Activated T-cell treated with anti-CD3 and anti-CD28 coated beads for 24 hours (primary cell): ENCODE measurements at regions not wholly inside any gene's neighbourhood (a gene's known extent, or its start where the extent isn't known, plus 50 kb on each side); places are given as distances from the start of the nearest gene placed in this dataset.

Experiments
- DNase-seq: peaks from one replicate; pipeline ENCODE4 v3.0.0-alpha.2; 2020; ENCODE audit warnings: low read depth

DNA sequence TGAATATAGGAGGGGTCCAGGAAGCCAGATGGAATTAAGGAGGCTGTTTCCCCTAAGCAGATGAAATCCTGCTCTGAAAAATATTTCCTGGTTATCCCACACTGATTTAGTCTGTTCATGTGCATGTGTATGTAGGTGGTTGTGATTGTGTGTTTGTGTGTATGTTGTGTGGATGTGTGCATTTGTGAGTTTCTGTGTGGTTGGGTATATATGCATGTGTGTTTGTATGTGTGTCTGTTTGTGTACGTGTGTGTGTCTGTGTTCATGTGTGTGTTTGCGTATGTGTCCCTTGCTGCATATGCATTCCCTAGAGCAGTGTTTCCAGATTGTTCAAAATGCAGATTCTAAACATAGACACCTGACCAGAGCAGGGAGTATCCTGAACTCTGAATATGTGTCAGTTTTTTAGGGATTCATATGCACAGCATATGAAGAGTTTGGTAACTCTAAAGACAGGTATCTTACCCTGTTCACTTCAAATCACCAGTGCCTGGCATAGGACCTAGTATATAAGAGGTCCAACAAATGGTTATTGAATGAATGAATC is 239.8 kb downstream of the MAFB start:
- no peak for DNase-seq

DNA sequence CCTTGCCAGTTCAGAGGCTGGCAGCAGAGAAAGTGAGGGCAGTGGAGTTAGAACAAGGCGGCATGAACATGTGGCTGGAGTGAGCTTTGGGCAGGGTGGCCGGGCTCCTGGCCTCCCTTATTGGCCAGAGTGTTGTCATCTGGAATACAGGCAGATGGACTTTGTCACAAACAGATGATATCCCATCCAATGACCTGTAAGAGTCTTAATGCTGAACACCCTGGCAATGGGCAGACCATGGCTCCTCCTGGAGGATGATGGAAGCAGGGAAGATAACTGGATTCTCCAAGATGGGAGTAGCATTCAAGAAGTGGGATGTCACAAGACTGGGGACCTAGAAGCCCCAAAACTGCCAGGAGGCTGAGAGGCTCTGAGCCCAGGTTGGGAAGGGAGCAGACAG is 242.1 kb downstream of the MAFB start:
- DNase-seq = no peak

DNA sequence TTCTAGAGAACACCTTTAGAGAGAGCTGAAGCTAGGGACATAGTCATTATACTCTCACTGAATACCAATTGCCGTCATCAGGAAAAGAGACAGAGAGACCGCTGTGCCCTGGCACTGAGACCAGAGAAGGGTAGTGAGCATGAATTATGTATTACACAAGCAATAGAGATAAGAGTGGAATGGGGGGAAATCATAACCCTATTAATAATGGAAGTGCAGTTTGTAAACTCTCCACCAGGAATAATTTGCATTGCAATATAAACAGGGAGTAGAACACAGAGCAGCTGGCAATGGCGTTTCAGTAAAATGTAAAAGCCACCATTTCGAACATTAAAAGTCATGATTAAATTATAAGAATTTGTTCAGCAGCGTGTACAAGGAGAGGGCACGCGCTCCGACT is 244.5 kb downstream of the MAFB start:
- DNase-seq = no peak

DNA sequence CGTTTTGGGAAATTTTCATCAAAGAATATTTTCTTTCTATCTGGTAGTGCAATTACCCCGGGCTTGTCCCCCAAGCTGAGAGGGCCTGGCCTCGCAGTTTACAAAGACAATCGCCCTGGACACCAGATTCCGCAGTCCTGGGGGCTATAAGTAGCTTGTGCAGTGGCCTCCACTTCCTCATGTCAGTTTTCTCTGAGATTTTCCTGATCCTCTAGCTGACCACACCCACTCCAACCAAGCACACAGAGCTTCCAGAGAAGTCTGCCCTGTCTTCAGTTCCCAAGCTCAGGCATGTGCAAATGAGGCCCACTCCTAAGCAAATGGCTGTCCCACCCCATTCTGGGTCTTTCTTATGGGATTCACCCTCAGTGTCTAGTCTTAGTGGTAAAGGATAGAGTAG is 245.3 kb downstream of the MAFB start:
- DNase-seq = no peak

DNA sequence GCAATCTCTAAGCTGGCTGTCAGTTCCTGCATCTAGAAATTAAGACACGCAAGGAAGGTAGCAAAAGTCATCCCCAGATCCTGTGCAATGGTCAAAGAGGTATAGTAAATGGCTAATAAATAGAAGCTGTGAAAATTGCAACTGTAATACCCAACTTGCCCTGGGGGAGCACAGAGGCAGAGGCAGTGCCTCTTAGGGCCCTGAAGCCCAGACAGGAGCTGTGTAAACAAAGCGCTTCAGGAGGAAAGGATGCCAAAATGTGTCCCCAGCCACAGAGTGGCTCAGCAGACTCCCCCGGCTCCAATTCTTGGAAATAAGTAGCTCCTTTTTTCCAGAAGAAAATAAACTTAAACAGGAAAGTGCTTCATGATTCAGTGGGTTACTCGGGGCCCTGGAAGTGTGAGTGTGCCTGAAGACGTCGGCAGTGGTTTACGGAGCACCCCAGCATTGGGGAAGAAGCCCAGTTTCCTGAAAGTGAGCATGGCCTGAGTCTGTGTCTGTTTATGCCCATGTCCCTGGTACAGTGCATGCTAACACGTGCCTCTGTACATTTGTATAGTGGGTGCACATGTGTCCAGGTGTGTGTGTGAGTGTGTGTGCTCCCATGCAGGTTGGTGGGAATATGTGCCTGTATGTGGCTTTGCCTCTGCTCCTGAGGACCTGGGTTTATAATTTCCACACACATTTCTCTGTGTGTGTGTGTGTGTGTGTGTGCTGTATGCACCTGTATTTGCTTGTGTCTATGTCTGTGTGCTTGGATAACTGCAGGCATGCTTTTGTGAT is 246.7 kb downstream of the MAFB start:
- no peak for DNase-seq

DNA sequence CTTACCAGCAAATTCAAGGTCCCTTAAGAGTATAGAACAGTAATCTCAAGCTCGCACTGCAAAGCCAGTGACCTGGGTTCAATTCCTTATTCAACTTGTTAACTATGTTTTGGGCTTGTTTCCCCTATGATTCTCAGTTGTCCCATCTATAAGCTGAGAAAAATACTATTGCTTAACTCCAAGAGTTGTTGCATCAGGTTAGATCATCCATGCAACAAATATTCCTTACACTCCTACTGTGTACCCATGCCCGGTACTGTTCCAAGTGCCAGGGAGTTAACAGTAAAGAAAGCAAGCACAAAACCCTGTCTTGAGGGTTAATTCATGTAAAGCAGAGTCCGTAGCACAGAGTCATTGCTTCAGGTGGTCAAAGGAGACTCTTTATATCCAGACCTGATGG is 247.3 kb downstream of the MAFB start:
- DNase-seq = no peak

DNA sequence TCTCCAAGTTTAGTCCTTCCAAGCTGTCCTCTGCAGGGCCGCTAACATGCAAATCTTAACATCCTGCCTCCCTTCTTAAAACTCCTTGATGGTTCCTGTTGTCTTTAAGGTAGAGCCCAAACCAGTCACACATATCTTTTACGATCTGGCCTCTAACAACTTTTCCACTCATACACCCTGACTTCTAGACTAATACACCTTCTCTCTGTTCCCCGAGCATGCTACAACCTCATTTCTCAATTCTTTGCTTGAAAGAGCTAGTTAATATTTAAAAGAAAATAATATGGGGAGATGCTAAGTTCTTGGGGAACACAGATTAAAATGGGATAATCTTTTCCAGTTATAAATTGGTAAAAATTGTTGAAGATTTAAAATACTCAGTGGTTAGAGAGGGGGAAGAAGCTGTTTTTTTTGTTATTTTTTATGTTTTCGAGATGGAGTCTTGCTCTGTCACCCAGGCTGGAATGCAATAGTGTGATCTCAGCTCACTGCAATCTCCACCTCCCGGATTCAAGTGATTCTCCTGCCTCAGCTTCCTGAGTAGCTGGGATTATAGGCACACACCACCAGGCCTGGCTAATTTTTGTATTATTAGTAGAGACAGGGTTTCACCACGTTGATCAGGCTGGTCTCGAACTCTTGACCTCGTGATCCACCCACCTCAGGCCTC is 250.7 kb downstream of the MAFB start:
- no peak for DNase-seq

DNA sequence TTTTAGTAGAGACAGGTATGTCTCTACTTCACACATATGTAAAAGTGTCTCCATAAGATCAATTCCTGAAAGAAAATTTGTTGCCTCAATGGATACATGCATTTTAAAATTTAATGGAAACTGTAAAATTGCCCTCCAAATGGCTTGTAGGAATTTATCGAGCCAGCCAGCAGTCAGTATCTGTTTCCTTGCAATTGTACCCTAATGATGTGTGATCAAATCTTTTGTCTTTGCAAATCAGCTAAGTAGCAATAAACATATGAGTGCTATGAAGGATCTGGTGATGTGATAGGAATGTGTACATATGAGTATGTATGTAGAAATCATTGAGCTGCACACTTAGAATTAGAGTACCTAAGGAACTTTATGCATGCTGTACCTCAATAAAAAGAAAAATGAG is 253.0 kb downstream of the MAFB start:
- DNase-seq = no peak

DNA sequence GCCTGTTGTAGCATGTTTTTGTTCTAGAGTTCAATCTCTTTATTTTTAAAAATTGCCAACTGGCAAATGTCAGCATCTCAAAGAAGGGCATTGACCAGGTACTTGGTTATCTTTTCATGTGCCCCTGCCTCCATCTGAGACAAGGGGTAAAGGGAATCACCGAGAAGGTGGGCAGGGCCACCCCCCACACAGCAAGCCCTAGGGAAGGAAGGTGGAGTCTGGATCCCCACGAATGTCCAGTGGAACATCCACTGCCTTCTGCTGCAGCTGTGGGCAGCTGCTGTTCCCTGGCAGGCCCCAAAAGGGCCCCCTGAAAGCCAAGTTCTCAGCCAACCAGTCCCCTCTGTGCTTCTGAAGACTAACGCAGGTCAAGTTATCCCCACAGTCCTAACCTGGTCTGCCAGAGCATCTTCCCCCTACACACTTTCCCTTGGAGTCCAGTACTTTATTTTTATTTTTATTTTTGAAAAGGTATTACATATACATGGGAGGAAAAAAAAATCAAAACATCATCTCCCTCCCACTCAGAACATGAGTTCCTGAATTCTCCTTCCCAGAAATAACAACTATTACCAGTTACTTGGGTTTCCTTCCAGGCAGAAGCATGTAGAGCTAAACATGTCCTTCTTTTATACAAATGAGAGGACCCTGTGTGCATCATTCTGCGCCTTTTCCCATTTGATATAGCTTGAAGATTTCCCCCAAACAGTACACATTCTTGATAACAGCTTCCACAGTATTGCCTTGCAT is 253.7 kb downstream of the MAFB start:
- no peak for DNase-seq

DNA sequence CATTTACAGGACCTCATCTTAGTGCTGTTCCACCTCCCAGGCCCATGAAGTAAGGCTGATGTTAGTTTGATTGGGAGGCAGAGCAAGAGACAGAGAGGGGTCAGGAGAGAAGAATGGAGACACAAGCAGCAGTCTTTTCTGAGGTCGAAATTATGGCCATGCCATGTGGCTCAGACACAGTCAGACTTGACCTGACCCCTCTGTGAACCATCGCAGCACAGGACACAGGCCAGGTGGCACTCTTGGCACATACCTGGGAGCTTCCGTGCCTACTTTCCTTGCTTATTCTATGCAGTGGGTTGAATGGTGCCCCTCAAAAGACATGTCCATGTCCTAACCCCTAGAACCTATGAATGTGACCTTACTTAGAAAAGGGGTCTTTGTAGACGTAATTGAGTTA is 254.9 kb downstream of the MAFB start:
- no peak for DNase-seq

DNA sequence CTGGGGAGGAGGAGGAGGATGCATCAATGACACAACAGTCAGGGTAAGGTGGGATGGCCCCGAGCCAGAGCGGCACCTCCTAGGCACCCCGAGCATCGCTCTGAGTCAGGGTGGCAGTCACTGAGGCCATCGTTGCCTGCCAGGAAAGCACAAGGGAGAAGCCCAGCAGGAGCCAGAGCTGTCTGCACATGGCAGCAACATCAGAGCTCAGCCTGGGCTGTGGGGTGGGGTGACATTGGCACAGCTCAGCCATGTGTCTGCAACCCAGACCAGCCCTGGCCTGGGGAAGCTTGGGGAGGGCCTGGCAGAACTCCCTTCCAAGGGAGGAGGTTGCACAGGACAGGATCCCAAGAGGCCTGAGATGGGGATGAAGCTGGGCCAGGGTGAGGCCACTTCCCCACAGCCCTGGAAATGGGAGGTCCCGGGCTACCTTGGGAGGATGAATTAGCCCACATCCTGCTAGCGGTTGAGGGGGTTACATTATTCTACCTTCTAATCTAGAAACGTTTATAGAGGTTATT is 255.6 kb downstream of the MAFB start:
- no peak for DNase-seq

DNA sequence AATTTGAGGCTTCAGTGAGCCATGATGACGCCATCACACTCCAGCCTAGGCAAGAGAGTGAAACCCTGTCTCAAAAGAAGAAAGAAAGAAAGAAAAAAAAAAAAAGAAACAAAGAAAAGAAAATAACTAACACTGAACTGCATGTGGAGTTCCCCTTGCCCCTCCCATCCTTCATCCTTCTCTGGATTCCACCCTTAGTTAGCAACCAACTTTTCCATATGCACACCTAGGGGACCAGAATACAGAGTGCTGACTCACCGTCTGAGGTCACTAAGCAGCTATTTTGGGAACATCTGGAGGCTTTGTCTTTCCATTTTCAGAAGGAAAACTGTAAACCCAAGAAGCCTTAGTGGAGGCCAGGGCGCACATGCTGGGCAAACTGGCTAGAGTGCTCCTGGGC is 257.4 kb downstream of the MAFB start:
- no peak for DNase-seq

DNA sequence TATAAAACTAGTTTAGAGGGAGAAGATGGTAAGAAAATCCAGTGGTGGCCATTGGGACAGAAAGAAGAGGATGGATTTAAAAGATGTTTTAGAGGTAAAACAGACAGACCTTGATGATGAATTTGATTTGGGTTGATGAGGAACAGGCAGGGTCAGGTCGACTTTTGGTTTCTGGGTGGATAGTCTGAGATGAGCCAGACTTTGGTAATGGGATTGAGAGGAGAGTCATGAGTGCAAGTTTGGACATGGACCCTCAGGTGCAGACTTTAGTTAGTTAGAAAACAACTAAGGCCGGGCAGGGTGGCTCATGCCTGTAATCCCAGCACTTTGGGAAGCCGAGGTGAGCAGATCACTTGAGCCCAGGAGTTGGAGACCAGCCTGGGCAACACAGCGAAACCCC is 257.9 kb downstream of the MAFB start:
- no peak for DNase-seq

DNA sequence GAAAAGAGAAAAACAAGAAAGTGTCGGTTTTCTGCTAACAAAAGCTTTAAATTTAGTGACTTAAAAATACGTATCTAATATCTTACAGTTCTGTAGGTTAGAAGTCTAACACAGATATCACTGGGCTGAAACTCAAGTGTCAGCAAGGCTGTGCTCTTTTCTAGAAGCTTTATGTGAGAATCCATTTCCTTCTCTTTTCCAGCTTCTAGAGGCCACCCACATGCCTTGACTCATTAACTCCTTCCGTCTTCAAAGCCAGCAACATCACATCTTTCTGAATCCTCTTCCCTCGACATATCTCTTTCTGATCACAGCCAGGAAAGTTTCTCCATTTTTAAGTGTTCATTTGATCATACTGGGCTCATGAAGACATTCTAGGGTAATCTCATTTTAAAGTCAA is 262.0 kb downstream of the MAFB start:
- no peak for DNase-seq

DNA sequence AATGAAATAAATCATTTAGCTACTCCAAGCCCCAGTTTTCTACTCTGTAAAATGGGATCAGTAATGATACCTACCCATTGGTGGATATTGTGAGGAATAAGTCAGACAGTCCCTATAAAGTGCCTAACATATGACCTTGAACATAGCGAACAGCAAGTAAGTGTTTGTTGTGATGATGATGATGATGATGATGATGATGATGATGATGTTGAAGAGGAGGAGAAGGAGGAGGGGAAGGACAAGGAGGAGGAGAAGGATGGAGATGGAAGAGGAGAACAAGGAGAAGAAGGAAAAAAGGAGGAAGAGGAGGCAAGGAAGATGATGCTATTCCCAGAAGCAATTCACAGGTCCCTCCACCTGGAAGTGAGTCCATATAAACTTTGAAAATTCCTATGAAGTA is 264.3 kb downstream of the MAFB start:
- DNase-seq = no peak

DNA sequence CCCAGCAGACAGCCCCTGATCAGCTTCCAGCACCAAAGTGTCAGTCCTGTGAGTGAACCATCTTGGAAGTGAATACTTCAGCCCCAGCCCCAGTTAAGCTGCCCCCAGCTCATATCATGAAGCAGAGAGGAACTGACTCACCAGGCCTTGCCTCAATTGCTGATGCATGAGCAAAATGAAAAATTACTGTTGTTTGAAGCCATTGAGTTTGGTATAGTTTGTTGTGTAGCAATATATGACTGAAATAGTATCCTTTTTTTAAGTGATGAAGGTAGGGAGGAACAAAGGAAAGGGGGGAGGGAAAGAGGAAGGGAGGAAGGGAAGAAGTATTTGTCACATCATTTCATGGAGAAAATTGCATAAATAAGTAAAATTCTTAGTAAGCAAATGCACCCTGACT is 266.4 kb downstream of the MAFB start:
- DNase-seq = no peak

DNA sequence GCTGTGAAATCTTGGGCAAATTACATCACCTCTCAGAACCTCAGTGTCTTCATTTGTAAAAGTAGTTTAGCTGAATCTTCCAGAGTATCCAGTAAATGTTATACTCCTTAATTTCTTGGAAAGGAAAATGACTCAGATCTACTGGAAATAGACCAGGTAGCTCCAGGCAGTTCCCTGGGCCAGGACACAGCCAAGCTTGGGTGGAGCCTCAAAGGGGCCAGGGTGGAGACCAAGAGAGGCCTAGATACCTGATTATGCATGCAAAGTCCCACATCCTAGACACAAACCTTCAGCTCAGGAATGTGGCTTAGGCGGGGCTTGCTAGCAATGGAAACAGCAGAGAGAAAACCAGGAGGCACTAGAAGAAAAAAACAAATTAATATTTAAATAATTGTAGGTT is 272.8 kb downstream of the MAFB start:
- no peak for DNase-seq

DNA sequence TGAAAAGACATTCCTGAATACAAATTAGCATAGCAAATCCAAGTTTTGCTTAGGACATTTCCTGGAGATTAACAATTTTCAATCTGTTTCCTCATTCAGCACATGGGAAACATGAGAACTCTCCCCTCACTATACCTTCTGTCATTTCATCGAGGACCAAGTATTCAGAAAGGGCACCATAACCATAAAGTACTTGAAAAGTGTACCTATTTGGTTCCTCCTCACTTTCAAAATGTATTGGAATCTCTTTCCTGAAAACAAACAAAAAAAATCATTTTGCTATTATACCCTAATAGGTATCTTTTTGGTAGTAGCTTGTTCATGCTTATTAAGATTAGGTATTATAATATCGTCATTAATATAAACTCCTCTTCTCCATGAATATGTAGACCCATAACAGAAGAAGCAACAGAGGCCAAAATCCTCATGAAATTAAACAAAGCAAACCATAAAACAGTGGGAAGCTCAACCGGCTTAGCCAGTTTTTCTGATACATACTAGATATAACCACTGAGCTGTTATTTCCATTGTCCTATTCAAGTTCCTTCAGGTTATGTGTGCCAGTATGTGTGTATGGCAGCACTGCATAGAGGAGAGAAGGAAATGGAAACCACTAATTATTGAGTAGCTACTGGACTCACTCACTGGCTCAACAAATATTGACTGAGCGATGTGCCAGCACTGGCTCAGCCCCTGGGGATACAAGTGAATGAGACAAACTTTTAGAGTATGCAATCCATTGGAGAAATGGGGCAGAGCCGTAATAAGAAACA is 274.0 kb downstream of the MAFB start:
- DNase-seq = no peak

DNA sequence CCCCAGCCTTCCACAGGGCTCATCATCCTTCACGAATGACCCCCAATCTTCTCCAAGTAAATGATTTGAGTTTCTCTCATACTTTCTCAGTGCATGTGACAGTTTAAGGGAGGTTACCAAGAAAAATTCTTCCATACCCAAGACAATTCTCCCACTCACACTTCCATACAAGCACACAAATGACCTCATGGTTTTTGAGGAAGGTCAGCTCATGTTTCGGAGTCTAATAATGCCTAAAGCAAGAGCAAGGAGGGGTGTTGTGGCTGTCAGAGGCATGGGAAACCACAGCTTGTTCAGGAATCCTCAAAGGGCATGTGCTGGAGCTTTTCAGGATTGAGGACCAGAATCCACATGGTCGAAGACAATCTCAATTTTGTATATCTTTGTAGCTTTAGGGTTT is 279.0 kb downstream of the MAFB start:
- no peak for DNase-seq

DNA sequence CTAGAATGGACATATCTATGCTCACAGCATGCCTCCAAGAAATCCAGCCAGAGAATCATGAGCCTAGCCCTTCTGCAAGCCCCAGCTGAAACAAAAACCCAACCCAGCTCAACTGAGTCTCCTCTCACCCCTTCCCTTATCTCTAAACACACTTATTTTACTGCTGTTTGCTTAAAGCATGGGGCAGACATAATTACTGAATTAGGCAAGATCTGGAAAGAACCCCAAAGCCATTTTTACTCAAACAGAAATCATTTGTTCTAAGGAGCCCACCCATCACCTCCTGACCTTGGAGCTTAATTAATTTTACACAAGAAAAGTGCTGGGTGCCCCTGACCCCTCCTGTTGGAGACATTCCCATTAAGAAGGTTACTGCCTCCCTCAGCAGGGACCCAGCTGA is 291.6 kb downstream of the MAFB start:
- no peak for DNase-seq

DNA sequence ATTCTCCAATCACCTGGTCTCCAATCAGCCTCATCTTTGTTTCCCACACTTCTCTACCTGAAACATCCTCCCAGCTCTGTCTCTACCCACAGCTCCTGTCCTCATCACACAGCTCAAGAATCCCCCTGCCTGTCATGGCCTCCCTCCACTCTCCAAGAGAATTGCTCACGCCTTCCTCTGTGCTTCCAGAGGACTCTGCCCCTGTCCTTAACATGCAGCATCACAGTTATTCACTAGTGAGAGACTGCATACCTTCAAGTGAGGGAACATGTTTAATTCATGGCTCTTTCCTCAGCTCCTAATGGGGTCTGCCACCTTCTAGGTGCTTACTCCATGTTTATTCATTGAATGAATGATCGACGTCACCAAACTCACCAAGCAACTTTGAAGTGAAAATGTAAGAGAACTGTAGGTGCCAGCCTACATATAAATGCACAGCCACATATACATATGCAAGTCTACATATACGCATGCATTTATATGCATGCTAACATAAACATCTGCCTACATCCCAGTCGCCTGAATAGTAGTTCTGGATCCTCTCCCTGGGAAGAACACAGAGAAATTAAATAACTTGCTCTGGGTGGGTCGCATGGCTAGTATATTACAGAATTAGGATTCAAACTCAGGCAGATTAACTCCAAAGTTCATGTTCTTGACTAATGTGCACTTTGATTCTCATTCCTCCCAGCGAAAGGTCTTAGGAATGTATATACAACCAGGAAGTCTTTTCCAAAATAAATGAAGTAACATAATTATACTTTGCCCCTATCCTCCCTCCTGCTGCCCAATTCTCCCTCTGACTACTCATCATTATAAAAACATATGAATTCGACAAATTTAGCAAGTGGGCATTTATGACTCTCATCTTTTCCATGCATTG is 295.6 kb downstream of the MAFB start:
- no peak for DNase-seq
